ENCODE measurements at regions not wholly inside any gene's neighbourhood (a gene's known extent, or its start where the extent isn't known, plus 50 kb on each side); places are given as distances from the start of the nearest gene placed in this dataset.

- TF ChIP-seq, protein P1, sequence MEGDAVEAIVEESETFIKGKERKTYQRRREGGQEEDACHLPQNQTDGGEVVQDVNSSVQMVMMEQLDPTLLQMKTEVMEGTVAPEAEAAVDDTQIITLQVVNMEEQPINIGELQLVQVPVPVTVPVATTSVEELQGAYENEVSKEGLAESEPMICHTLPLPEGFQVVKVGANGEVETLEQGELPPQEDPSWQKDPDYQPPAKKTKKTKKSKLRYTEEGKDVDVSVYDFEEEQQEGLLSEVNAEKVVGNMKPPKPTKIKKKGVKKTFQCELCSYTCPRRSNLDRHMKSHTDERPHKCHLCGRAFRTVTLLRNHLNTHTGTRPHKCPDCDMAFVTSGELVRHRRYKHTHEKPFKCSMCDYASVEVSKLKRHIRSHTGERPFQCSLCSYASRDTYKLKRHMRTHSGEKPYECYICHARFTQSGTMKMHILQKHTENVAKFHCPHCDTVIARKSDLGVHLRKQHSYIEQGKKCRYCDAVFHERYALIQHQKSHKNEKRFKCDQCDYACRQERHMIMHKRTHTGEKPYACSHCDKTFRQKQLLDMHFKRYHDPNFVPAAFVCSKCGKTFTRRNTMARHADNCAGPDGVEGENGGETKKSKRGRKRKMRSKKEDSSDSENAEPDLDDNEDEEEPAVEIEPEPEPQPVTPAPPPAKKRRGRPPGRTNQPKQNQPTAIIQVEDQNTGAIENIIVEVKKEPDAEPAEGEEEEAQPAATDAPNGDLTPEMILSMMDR (IDR thresholded peaks at IDR 0.05; ENCODE audit: low read depth, low read length), result no peak
- H3K4me3 ChIP-seq (ENCODE audit: low read depth, low read length), result no peak overlapping the region
Measured at GRCh38 chr1:101704895-101705294, 291.8 kb downstream of the OLFM3 start.

GRCh38 chr1:101706366-101706765 is 290.4 kb downstream of the OLFM3 start:
- H3K4me3 ChIP-seq (ENCODE audit: low read depth, low read length), result no peak overlapping the region
- TF ChIP-seq, protein P1 (IDR thresholded peaks at IDR 0.05; ENCODE audit: low read depth, low read length), result no peak

- TF ChIP-seq, protein P1 (IDR thresholded peaks at IDR 0.05; ENCODE audit: low read depth, low read length), result no peak
- no peak overlapping the region for H3K4me3 ChIP-seq (ENCODE audit: low read depth, low read length)
Measured at GRCh38 chr1:101709721-101710120, 287.0 kb downstream of the OLFM3 start.

- TF ChIP-seq, protein P1 (IDR thresholded peaks at IDR 0.05; ENCODE audit: low read depth, low read length), result no peak
- no peak overlapping the region for H3K4me3 ChIP-seq (ENCODE audit: low read depth, low read length)
Measured at GRCh38 chr1:101713760-101714159, 283.0 kb downstream of the OLFM3 start.

GRCh38 chr1:101723415-101723814 is 273.3 kb downstream of the OLFM3 start:
- no peak overlapping the region for H3K4me3 ChIP-seq (ENCODE audit: low read depth, low read length)
- TF ChIP-seq, protein P1 (IDR thresholded peaks at IDR 0.05; ENCODE audit: low read depth, low read length), result no peak

DNA sequence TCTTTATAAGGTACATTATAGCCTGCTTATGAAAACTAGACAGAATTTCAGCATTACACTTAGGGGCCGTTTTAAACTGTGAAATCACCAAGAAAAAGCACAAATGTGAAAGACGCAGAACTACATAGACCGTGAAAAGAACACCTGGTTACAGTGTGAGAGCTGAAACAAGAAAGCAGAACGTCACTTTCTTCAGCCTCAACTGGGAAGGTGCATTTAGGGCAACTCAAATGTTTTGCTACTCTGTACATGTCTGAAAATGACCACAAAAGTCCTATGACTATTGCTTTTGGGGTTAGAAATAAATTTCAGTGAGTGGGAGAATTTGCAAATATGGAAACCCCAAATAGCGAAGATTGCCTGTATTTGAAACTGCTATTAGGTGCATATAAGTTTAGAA is 268.7 kb downstream of the OLFM3 start:
- TF ChIP-seq, protein P1 (IDR thresholded peaks at IDR 0.05; ENCODE audit: low read depth, low read length), result no peak
- H3K4me3 ChIP-seq (ENCODE audit: low read depth, low read length), result no peak overlapping the region

DNA sequence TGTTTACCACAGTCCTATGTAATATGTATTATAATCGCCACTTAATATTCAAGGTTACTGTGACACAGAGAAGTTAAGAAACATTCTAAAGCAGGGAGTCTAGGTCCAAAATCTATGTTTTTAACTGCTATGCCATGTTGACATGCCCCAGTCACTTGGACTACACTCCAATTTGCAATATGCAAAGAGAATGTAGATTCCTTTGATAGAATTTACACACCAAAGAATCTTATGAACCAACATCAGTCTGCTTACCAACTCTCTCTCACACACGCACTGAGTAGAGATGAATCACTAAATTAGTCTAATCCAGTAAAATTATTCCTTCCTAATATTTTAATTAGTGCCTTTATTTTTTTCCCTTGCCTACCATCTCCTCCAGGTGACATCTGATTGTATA is 266.2 kb downstream of the OLFM3 start:
- TF ChIP-seq, protein P1 (IDR thresholded peaks at IDR 0.05; ENCODE audit: low read depth, low read length), result no peak
- H3K4me3 ChIP-seq (ENCODE audit: low read depth, low read length), result no peak overlapping the region

Data from WI38 (cell line).